NCI-H748 treated with DMSO at 0.1 percent for 48 hours (cell line): ENCODE measurements at regions not wholly inside any gene's neighbourhood (a gene's known extent, or its start where the extent isn't known, plus 50 kb on each side); places are given as distances from the start of the nearest gene placed in this dataset.

Experiments
- DNase-seq: peaks from one replicate; lab custom pipeline; 2025; lab: John Stamatoyannopoulos, UW

GRCh38 chr1:8203056-8203455, 114.9 kb upstream of the SLC45A1 start:
- DNase-seq = no peak

GRCh38 chr1:8202182-8202905, 115.6 kb upstream of the SLC45A1 start:
- DNase-seq = no peak

DNA sequence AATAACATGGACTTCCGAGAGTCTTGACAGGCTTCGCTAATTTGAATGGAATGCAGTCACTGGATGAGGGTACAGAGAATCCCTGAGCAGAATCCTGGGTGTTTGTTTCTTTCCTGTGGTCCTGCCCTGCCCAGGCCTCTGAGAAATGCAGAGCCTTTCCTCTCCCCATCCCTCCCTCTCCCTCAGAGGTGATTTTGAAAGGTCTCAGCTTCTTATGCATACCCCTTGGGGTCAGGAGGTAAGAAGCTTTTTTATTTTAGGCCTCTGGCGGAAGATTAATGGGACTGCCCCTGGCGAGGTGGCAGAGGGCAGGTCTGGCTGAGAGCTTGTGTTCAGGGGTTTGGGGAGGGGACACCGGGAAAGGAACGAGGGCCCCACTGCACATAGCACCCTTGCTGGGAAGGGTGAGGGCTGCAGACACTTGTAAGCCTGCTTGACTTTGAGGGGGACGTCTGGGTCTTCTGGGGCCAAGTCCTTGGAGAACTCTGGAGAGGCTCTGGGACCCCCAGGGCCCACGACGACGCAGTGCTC, 116.5 kb upstream of the SLC45A1 start:
- DNase-seq = no peak

DNA sequence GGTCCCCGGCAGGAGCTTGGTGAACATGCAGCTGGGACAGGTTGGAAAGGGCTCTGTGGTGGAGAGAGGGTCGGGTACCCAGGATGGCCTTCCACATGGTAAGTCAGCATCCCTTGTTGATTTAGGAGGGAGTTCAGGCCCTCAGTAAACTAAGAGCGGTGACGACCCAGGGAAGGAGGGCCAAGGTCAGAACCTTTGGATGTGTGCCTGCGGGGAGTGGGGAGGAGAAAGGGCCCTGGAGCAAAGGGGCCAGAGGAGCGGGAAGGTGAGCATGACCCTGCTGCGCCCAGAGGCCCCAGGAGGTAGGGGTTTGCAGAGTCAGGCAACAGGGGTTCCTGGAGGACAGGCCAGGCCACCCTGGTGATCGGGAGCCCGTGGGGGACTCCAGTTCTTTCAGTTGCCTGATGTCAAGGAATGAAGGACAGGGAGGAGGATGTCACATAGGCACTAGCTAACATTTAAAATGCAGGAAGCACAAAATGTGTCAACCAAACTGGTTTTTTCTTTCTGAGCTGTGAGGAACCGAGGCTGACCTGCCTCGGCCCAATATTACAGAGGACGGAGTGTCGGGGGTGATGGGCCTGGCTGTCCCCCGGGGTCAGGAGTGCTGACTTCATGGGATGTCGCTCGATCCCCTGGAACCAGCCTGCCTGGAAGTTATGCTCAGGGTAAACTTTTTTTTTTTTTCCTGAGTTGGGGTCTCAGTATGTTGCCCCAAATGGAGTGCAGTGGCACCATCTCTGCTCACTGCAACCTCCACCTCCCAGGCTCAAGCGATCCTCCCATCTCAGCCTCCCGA, 117.4 kb upstream of the SLC45A1 start:
- no peak for DNase-seq

- no peak for DNase-seq
These were observed 119.4 kb upstream of the SLC45A1 start for GRCh38 chr1:8198522-8198921.

DNA sequence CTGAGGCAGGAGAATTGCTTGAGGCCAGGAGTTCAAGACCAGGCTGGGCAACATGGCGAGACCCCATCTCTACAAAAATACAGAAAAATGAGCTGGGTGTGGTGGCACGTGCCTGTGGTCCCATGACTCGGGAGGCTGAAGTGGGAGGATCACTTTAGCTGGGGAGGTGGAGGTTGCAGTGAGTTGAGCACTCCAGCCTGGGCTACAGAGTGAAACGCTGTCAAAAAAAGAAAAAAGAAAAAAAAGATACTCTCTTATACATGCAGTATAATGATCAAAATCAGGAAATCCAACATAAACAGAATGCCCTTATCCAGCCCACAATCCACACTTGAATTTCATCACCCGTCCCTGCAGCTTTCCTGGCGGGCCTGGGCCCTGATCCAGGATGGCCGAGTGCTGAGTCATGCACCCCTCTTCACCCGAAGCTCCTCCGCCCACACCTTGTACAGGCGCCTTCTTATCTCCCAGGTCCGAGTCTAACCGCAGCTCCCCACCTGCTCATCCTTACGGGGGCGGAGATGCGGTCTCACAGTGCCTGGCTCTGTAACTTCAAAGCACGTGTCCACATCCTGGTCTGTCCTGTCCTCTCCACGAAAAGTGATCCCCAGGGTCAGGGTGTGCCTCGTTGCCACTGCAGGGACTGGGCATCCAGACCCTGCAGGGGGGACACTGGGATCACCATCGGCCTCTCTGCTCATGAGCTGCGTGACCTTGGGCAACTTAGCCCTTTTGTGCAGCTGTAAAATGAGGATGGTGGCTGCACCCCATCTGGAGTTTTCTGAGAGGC, 120.2 kb upstream of the SLC45A1 start:
- no peak for DNase-seq

DNA sequence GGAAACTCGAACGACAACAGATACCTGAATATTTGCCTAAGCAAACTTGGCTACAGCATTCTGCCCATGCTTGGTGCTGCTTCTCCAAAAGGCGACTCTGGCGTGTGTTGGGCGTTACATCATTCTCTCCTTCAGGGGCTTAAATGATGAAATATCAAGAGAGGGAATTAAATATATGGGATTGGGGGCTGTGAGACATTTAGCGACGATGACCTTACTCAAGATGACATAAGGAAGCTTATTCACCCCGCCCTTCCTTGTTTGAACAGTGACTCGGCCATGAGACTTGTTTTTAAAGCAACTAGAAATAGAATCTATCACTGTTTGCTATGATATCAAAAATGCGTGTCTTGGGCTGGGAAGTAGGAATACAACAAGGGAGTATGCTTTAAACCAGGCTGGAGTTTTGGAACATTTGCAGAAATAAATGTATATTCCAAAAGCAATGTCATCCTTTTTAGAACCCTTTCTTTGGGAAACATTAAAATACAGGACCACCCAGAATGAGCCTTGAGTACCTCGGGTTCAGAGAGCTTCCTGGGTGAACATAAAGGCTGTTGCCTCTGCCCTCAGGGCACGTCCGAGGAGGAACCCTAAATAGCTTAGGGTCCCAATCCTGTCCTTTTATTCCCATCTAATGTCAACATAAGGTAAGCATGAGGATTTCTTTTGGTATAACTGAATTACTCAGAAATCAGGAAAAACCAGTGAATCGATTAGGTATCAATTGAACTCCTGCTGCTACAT, 123.3 kb upstream of the SLC45A1 start:
- no peak for DNase-seq

DNA sequence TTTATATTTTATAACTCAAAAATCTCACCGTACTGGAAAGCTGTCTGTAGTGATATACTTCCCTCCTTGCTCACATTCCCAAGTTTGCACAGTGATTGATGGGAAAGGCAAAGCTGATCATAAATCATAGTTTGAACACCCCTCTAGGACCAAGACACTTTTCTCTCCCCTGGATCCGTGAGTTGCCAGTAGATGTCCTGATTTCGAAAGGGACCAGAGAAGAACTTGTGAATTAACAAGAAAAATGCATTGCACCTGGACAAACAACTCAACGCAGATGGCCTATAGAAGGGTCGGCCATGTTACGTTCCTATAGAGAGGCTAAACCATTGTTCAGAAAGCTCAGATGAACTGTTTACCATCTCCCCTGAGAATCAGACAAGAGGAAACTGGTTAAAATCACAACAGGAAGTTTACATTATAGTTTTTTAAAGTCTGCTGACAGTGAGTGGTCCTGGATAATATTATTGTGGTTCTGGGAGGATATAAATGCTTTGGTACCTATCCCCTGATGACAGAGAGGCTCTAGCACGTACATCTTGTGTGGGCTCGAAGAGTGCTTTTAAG, 124.0 kb upstream of the SLC45A1 start:
- no peak for DNase-seq

GRCh38 chr1:8191474-8191873, 126.4 kb upstream of the SLC45A1 start:
- DNase-seq = no peak

DNA sequence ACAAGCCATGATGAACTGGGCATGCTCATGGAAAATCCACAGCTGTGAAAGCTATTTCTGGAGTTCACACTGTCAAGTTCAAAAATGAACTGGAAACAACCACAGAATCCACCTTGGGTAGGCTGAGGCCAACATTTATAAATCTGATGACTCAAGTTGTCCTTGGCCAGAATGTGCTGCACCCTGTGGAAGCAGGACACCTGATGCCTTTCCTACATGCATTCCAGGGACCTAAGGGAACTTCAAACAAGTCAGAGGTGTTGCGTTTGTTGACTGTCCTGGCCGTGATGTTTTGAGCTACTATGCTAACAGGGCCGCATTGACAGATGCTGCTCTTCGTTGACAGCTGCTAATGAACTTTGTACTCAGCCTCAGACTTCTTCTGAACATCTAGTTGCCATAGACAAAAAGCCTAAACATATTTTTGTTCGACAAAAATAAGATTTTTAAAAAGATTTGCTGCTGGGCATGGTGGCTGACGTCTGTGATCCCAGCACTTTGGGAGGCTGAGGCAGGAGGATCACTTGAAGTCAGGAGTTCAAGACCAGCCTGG, 127.9 kb upstream of the SLC45A1 start:
- DNase-seq = no peak

DNA sequence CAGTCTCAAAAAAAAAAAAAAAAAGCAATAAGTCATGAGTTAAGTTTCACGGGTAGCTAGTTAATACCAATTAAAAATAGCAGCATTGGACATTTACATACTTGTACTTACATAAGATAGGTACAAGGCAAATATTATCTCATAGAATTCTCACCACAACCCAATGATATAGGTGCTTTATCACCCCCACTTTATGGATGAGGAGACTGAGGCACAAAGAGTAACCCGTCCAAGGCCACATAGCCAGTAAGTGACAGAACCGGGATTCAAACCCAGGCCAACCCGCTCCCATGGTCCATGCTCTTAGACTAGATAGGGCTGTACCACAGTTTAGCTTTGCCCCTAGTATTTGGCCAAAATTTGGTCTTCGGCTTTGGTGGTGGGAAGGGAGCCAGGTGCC, 132.5 kb upstream of the SLC45A1 start:
- no peak for DNase-seq

DNA sequence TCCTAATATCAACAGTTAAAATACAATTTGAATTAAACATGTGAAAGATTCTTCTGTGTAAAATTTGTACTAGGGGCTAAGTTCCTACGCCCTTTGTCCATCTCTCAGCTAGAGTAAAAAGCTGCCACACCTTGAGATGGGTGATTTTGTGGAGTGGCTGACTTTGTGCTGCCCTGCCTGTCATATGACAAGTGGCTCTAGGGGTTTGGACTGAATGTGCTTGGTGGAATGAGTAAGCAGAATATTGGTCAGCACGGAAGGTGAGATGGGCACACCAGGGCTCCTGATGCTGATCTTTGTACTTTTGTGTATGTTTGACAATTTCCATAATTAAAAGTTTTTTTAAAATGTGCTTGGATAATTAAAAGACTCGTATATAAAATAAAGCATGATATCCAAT, 133.6 kb upstream of the SLC45A1 start:
- no peak for DNase-seq

GRCh38 chr1:8182034-8182761, 135.7 kb upstream of the SLC45A1 start:
- DNase-seq = no peak

DNA sequence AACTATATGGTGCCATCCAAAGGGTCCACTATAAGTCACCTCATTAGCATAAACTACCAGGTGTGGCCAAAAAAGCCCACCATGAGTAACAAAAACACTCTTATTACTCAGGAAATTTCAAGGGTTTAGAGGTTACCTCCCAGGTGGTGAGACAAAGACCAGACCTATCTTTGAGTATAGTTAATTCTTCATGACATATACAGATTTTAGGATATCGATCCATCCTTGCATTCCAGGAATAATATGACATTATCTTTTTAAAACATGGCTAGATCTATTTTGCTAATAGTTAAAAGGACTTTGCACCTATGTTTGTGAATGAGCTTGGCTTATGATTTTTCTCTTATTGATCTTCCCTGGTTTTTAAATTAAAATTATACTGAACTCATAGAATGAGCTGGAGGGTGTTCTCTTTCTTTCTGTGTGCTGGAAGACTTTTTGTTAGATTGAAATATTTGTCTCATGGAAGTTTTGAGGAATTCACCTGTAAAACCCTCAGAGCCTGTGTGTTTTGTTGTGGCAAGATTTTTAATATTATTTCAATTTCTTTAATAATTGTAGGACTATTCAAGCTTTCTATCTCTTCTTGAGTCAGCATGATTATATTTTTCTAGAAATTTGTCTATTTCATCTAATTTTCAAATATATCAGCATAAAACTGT, 138.7 kb upstream of the SLC45A1 start:
- DNase-seq = no peak

DNA sequence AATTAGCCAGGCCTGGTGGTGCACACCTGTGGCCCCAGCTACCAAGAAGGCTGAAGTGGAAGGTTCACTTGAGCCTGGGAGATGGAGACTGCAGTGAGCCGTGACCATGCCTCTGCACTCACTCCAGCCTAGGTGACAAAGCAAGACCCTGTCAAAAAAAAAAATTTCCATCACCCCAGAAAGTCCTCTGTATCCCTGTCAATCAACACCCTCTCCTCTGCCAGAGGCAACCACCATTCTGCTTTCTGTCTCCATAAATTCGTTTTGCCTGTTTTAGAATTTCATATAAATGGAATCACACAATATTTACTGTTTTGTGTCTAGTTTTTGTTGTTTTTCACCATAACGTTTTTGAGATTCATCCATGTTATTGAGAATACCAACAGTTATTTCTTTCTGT, 141.6 kb upstream of the SLC45A1 start:
- no peak for DNase-seq

- no peak for DNase-seq
These were observed 143.1 kb upstream of the SLC45A1 start for GRCh38 chr1:8174807-8175206.

- no peak for DNase-seq
These were observed 145.8 kb upstream of the ERRFI1 start for GRCh38 chr1:8171751-8172464.

DNA sequence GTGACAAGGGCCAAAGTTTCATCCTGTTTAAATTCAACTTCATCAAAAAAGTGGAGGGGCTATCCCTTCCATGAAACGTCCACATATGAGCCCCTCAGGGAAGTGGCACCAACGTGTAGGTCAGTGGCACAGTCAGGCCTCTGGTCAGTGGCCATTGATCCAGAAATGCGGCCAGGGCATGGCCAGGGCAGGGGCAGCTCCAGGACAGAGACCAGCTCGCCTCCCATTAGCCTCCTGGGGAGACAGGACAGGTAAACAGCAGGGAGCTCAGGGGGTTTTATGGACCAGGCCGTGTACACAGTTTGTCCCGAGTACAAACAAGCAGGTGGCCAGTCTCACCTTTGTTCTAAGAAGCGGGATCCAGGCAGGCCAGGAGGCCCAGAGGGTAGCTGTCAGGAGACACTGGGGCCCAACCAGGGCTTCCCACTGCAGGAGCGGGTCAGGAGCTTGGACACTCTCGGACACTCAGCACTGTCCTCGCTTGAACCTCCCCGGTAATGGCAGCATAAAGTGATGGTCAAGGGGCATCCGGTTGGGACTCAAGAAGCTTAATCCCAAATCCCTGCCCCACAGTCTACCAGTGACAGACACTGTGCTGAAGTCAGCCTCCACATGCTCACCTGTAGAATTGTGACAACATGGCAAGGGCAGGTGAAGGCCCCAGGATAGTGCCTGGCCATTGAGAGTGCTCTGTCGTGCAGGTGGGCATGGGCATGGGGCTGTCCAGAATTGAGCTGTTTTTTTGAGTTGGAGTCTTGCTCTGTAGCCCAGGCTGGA, 144.1 kb upstream of the ERRFI1 start:
- DNase-seq = no peak
